Urothelium cell line (cell line): ENCODE measurements at regions not wholly inside any gene's neighbourhood (a gene's known extent, or its start where the extent isn't known, plus 50 kb on each side); places are given as distances from the start of the nearest gene placed in this dataset.

Experiments used
- DNase-seq: peaks from one replicate; pipeline ENCODE4 v3.0.0; 2011; ENCODE audit warnings: low spot score, mixed read lengths
- FAIRE-seq: peaks from 2 replicates; lab custom pipeline; 2011; peaks lifted over from hg19 to GRCh38; lab: Jason Lieb, UNC

DNA sequence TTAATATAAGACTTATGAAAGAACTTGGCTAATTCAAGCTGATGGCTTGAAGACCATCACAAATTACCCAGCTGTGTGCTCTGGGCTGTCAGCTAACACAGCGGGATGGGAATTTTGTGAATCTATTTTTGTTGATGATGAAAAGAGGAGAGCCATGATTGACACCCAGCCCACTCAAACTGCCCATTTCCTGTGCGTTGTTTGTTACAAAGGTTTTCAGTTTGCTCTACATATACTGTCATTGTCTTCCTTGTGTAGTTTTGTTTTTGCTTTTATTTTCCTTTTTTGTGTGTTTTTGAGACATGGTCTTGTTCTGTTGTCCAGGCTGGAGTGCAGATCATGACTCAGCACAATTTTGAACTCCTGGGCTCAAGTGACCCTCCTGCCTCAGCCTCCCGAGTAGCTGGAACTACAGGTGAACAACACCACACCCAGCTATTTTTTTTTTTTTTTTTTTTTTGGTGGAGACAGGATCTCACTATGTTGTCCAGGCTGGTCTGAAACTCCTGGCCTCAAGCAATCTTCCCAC is 400.3 kb downstream of the ICE1 start:
- DNase-seq: no peak
- no peak for FAIRE-seq

DNA sequence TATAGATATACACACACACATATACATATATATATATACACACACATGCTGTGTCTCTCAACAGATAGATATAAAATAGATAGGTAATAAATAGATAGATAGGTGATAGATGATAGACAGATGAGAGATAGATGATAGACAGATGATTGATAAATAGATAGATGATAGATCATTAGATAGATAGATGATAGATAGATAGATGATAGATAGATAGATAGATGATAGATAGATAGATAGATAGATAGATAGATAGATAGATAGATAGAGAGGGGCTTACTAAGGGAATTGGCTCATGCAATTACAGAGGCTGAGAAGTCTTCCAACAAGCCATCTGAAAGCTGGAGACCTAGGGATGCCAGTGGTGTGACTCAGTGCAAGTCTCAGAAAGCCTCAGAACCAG is 394.5 kb downstream of the ICE1 start:
- DNase-seq: no peak
- no peak for FAIRE-seq

- FAIRE-seq: no peak
- no peak for DNase-seq
Observed at GRCh38 chr5:5813441-5813840, 391.0 kb downstream of the ICE1 start.

DNA sequence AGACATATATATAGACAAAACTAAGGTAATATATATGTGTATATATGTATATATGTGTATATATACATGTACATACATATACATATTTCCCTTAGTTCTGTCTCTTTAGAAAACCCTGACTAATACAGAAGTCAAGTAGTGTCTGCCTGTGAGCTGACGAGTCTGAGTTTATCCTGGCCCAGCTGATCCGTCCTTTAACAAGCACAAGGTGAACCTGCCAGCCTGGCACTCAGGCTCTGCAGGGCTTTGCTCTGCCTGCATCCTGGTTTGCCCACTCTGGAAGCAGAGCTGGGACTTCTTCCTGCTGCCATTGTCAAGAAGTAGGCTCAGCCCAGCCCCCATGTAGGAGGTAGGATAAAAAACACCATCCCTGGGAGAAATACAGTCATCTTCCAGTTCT is 388.0 kb downstream of the ICE1 start:
- DNase-seq (no peak), FAIRE-seq (no peak)

DNA sequence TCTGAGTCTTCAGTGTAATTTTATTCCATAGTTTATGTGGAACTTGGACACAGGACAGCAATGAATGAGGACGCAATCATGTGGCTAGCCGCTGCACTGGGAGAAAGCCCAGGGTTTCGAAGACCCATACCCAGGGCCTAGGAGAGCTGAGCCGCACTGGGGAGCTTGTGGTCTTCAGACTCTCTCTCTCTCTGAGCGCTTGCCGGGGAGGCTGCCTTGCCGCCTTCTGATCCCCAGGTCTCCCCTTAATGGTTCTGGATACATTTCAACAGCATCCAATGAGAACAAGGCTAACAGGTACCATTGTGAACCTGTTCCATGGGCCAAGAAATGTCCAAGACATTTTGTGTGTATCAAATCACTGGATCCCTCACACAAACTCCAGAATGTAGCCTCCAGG is 383.4 kb downstream of the ICE1 start:
- FAIRE-seq (no peak), DNase-seq (no peak)

DNA sequence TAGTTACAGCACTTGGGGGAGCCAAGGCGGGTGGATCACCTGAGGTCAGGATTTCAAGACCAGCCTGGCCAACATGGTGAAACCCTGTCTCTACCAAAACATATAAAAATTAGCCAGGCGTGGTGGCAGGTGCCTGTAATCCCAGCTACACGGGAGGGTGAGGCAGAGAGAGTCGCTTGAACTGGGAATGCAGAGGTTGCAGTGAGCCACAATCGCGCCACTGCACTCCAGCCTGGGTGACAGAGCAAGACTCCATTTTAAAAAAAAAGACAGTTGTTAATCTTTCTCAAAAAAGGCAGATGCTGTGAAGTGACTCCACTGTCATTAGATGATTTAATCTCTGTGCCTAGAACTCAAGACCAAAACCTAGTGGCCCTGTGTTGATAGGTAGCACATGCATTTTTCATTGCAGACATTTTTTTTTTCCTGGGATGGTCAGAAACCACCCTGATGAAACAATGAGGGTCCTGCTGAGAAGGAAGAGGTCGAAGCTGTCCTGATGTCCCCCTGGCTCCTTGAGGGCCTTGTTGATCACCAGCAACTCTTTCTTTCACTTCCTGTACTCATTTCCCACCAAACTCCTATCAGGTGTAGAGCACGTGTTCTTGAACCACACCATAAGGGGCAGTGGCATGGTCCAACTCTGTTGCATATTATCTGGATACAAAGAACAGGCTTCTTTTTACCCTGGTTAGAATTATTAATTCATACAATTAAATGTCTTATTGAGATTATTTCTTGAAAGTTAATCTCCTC is 382.2 kb downstream of the ICE1 start:
- no peak for DNase-seq
- no peak for FAIRE-seq

- DNase-seq (no peak), FAIRE-seq (peak; percentile 32)
Observed at GRCh38 chr5:5800801-5801761, 378.6 kb downstream of the ICE1 start.

DNA sequence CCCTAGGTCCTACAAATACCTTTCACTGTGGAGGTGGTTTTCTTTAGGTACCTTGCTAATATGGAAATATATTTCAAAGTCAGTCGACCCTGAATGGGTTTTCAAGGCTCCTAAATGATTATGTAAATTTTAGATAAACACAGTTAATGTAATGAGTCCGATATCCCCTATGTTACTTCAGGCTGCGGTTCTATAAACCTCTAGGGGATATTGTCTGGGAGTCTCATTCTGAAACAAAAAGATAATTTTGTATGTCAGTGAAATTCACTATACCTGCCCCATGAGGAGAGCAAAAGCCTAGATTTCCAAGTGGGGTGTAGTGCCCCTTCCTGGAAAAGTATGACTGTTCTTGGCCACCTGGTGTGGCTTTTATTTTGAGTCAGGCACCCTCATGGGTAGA is 377.3 kb downstream of the ICE1 start:
- DNase-seq (no peak), FAIRE-seq (no peak)

DNA sequence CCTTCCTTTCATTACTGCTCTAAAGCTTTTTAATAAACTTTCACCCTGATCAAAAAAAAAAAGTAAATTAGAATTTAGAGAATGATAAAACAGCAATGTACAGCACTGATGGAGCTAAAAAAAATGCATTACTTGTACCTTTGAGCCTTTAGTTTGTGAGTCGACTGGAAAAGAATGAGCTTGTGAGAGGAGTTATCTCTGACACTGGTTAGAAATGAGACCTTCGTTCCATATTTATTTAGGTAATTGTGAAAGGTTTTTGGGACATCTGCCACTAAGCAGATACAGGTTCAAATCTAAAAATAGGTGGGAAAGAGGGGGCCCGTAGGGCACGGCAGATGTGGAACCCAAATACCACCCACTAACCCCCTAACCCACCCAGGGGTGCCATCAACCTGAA is 376.8 kb downstream of the ICE1 start:
- DNase-seq: no peak
- FAIRE-seq: no peak

GRCh38 chr5:5798462-5798861 is 376.0 kb downstream of the ICE1 start:
- FAIRE-seq (no peak), DNase-seq (no peak)

GRCh38 chr5:5798041-5798440 is 375.6 kb downstream of the ICE1 start:
- FAIRE-seq (no peak), DNase-seq (no peak)

- DNase-seq: no peak
Observed at GRCh38 chr5:5795074-5795771, 372.7 kb downstream of the ICE1 start.

GRCh38 chr5:5794118-5794560 is 371.7 kb downstream of the ICE1 start:
- no peak for FAIRE-seq
- no peak for DNase-seq

More at GRCh38 chr5:5795074-5795771, 372.7 kb downstream of the ICE1 start:
- FAIRE-seq: no peak

DNA sequence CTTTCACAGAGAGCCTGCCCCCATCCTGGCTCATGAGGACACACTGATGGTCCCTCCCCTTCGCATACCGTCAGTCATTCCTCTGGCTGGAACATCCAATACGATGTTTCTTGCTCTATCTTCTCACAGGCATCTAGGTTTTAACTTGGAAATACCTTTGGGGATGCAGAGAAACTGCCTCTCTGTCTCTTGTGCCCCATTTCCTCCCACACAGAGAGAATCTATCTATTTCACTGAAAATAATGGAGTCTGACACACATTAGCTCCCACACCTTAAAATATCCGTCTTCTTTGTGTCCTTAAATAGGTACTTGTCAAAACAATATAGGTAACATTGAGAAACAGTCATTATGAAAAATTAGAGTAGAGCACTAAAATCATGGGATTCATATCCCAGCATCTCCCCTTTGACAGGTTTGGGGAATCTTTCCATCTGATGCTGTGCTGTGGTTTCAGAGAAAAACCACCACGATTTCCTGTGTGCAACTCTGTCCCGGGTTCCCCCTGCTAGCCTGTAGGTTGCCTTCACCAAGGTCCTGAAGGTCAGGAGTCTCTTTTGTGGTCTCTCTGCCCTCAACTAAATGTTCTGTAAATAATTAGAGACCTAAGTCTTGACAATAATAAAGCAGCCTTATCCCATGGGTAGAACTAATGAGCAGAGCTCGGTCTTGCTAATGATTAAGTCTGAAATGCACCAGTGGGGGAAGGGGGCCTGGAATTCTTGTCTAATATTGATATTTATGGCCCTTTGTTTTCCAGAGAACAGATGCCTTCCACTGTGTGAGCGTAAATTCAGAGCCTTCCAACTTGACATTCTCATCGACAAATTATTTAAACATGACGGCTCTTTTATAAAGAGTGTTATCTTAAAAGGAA is 371.0 kb downstream of the ICE1 start:
- FAIRE-seq: no peak
- DNase-seq: no peak

DNA sequence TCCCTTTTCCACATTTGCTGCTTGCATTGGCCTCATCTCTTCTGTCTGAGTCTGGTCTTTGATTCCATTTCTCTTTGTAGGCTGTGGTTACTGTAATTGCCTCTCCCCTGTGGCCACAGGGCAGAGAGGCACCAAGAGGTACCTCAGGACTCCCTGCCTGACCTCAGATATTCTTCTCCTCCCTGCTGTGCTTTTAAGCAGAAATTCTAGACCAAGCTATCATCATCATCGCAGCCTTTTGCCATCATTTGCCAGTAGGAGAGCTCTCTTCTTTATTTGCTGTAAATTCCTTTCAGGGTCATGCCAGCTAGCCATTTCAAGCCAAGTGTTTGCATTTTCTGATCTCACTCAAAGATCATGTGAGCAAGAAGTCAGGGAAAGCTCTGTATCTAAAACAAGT is 369.6 kb downstream of the ICE1 start:
- no peak for FAIRE-seq
- no peak for DNase-seq

GRCh38 chr5:5788793-5789192 is 366.3 kb downstream of the ICE1 start:
- DNase-seq: no peak
- no peak for FAIRE-seq

GRCh38 chr5:5787373-5787772 is 364.9 kb downstream of the ICE1 start:
- FAIRE-seq (no peak), DNase-seq (no peak)

DNA sequence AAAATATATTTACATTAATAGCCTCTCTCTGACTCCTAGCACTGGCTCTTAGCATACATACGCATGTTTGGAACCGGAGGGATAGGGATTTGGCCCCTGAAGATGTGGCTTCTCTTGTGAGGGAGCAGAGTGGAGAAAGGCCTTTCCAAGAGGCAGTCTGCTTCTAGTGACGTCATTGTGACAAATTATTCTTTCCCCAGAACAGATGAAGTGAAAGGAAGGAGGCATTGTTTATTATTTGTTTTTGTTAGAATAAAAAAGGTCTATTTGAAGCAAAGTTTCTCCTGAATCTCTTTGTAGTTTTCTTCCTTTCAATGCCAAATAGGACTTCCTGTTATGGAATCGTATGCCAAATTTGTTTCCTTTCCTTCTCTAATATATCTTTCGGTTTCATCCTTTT is 361.6 kb downstream of the ICE1 start:
- no peak for FAIRE-seq

GRCh38 chr5:5783021-5783420 is 360.5 kb downstream of the ICE1 start:
- FAIRE-seq (no peak), DNase-seq (no peak)

More for the DNA sequence above, 361.6 kb downstream of the ICE1 start:
- DNase-seq: no peak

- FAIRE-seq (no peak), DNase-seq (no peak)
Observed at GRCh38 chr5:5782402-5782801, 359.9 kb downstream of the ICE1 start.
